Stomach (tissue), 8 donors: ENCODE measurements at regions not wholly inside any gene's neighbourhood (a gene's known extent, or its start where the extent isn't known, plus 50 kb on each side); places are given as distances from the start of the nearest gene placed in this dataset.

Source experiments
- DNase-seq, 2 donors: peaks; one replicate each; pipeline versions ENCODE4 v3.0.0 to v3.0.0-alpha.2; 2013 to 2019
- H3K27ac ChIP-seq, 5 donors: fragments of 200-600 bp in 4 of 5; sonication (generic) in 4 of 5; one replicate each; pipeline ENCODE4 v1.5.1; 2013 to 2019; ENCODE audit warnings: mild to moderate bottlenecking in 1 of 5, moderate library complexity in 1 of 5
- H3K27me3 ChIP-seq, 3 donors: fragments of 200-600 bp; sonication (generic); one replicate each; pipeline ENCODE4 v1.5.1; 2017 to 2019; ENCODE audit warnings: mixed run types in 1 of 3
- H3K36me3 ChIP-seq, 4 donors: fragments of 200-600 bp; sonication (generic); 1 replicate in 3 of 4; 2 replicates in 1 of 4; pipeline ENCODE4 v1.5.1; 2016 to 2019
- H3K4me1 ChIP-seq, 4 donors: fragments of 200-600 bp; sonication (generic); one replicate each; pipeline ENCODE4 v1.5.1; 2016 to 2019
- H3K4me3 ChIP-seq, 4 donors: fragments of 200-600 bp; sonication (generic) in 3 of 4; one replicate each; pipeline ENCODE4 v1.5.1; 2016 to 2019; ENCODE audit warnings: mild to moderate bottlenecking in 1 of 4
- H3K9me3 ChIP-seq, 4 donors: fragments of 200-600 bp; sonication (generic); one replicate each; pipeline ENCODE4 v1.5.1; 2016 to 2019
- CTCF ChIP-seq, 7 experiments: fragments of 450-650 bp in 4 of 7; fragments of 200-600 bp in 3 of 7; sonication (generic) in 3 of 7; IDR thresholded peaks; one replicate each; pipeline ENCODE4 v1.5.1; 2016 to 2019; ENCODE audit warnings: antibody characterized with exemption in 7 of 7, control low read depth in 2 of 7, mild to moderate bottlenecking in 1 of 7
- EP300 ChIP-seq: sonication (generic); formaldehyde crosslinking; IDR thresholded peaks from one replicate; pipeline ENCODE4 v1.6.1; 2017; ENCODE audit warnings: antibody characterized with exemption
- POLR2A ChIP-seq, 4 donors: fragments of 450-650 bp; IDR thresholded peaks; one replicate each; pipeline ENCODE4 v1.6.1; 2016; ENCODE audit warnings: antibody characterized with exemption in 4 of 4, control low read depth in 2 of 4, mild to moderate bottlenecking in 1 of 4, moderate library complexity in 1 of 4
- POLR2AphosphoS5 ChIP-seq, 3 donors: sonication (generic); formaldehyde crosslinking; IDR thresholded peaks; one replicate each; pipeline ENCODE4 v1.6.1; 2016; ENCODE audit warnings: antibody characterized with exemption in 3 of 3
- WGBS, 5 donors: extraction: QIAGEN DNeasy Blood & Tissue Kit in 3 of 5; methylation state at CpG; one replicate each; pipeline versions ENCODE4 v1.1.5 to v1.1.7; 2013 to 2018; 5-methylcytosine and 5-hydroxymethylcytosine counted together
- intact Hi-C: fragments of 100-400 bp; cut with DNase I; formaldehyde crosslinking; loops from one replicate; pipeline ENCODE4 v1.15.1; 2023; ENCODE audit warnings: low total_unique reads
- donor health status: healthy with polysubstance abuse.
- donor health status: Bipolar disorder and iron deficiency.
- donor health status: healthy.

GRCh38 chr6:148286563-148286962 lies 56.1 kb upstream of the SASH1 start:
- Histone ChIP-seq H3K27me3 (no peaks in the 10 kb centered on the region), H3K9me3 (no peaks in the 10 kb centered on the region), H3K36me3 (no peaks in the 10 kb centered on the region), H3K27ac (no peak overlapping the region), H3K4me1 (no peaks in the 10 kb centered on the region), H3K4me3 (no peak overlapping the region)
- no peak for DNase-seq
- TF ChIP-seq EP300 (no peak), CTCF (IDR thresholded peaks at IDR 0.05) (no peak), POLR2A (IDR thresholded peaks at IDR 0.05) (no peak), POLR2AphosphoS5 (IDR thresholded peaks at IDR 0.05) (no peak)
- 86 to 92% (median 91%) methylated on average over 5 of the region's 5 CpGs for WGBS, 5 donors
- intact Hi-C loops, result no loop called here

- no peak for DNase-seq
- Histone ChIP-seq H3K36me3 (no peaks in the 10 kb centered on the region), H3K9me3 (no peaks in the 10 kb centered on the region), H3K4me3 (no peak overlapping the region), H3K4me1 (no peaks in the 10 kb centered on the region), H3K27ac (no peak overlapping the region), H3K27me3 (no peaks in the 10 kb centered on the region)
- intact Hi-C loops, result no loop called here
- TF ChIP-seq POLR2AphosphoS5 (IDR thresholded peaks at IDR 0.05), result no peak
- TF ChIP-seq POLR2A (IDR thresholded peaks at IDR 0.05), result no peak
- no peak for TF ChIP-seq EP300
- no peak for TF ChIP-seq CTCF (IDR thresholded peaks at IDR 0.05)
- WGBS, 5 donors, result 87 to 96% (median 91%) methylated on average over 15 of the region's 15 CpGs
Measured at GRCh38 chr6:148287623-148288333, 54.9 kb upstream of the SASH1 start.

GRCh38 chr6:148288541-148288940 lies 54.1 kb upstream of the SASH1 start:
- intact Hi-C loops, result no loop called here
- WGBS, 5 donors, result 87 to 95% (median 90%) methylated on average over 4 of the region's 4 CpGs

GRCh38 chr6:148289153-148289552 lies 53.5 kb upstream of the SASH1 start:
- H3K4me3 ChIP-seq, result no peak overlapping the region
- H3K27me3 ChIP-seq, result no peaks in the 10 kb centered on the region
- H3K9me3 ChIP-seq, result no peaks in the 10 kb centered on the region
- no peaks in the 10 kb centered on the region for H3K36me3 ChIP-seq
- no peak for DNase-seq
- no peak for TF ChIP-seq POLR2AphosphoS5 (IDR thresholded peaks at IDR 0.05)
- TF ChIP-seq CTCF (IDR thresholded peaks at IDR 0.05), result no peak
- TF ChIP-seq POLR2A (IDR thresholded peaks at IDR 0.05), result no peak
- TF ChIP-seq EP300, result no peak
- peaks cover 0 to 7% (median 2%) of the 10 kb centered on the region in 4 donors for H3K4me1 ChIP-seq
- whole genome bisulfite sequencing, 5 donors, result 54 to 84% (median 78%) methylated on average over 6 of the region's 6 CpGs
- no peak overlapping the region for H3K27ac ChIP-seq
- intact Hi-C loops, result no loop called here

More at GRCh38 chr6:148288541-148288940, 54.1 kb upstream of the SASH1 start:
- no peak overlapping the region for H3K27ac ChIP-seq
- no peaks in the 10 kb centered on the region for H3K9me3 ChIP-seq
- H3K4me3 ChIP-seq, result no peak overlapping the region
- H3K36me3 ChIP-seq, result no peaks in the 10 kb centered on the region
- TF ChIP-seq POLR2A (IDR thresholded peaks at IDR 0.05) (no peak), EP300 (no peak), CTCF (IDR thresholded peaks at IDR 0.05) (no peak), POLR2AphosphoS5 (IDR thresholded peaks at IDR 0.05) (no peak)
- DNase-seq, result no peak
- peaks cover 0 to 7% (median 2%) of the 10 kb centered on the region in 4 donors for H3K4me1 ChIP-seq
- no peaks in the 10 kb centered on the region for H3K27me3 ChIP-seq
